Lower lobe of right lung (tissue), 2 donors: ENCODE measurements at regions not wholly inside any gene's neighbourhood (a gene's known extent, or its start where the extent isn't known, plus 50 kb on each side); places are given as distances from the start of the nearest gene placed in this dataset.

Experiments used
- ATAC-seq, 2 donors: fragments of 200-7000 bp; cut with Tn5 transposase; one replicate each; pipeline ENCODE4 v1.9.1; 2020 to 2022; ENCODE audit warnings: mild to moderate bottlenecking in 2 of 2, moderate library complexity in 2 of 2
- DNase-seq: peaks from one replicate; pipeline ENCODE4 v3.0.0-alpha.2; 2020
- H3K27ac ChIP-seq: fragments of 200-600 bp; one replicate; pipeline ENCODE4 v1.8.0; 2022
- H3K27me3 ChIP-seq: fragments of 200-600 bp; one replicate; pipeline ENCODE4 v1.8.0; 2022; ENCODE audit warnings: low read depth
- H3K36me3 ChIP-seq: fragments of 200-600 bp; one replicate; pipeline ENCODE4 v1.8.0; 2022; ENCODE audit warnings: mild to moderate bottlenecking
- H3K4me1 ChIP-seq: fragments of 200-600 bp; one replicate; pipeline ENCODE4 v1.8.0; 2022
- H3K4me3 ChIP-seq: fragments of 200-600 bp; one replicate; pipeline ENCODE4 v1.8.0; 2022; ENCODE audit warnings: mild to moderate bottlenecking
- H3K9me3 ChIP-seq: fragments of 200-600 bp; one replicate; pipeline ENCODE4 v1.8.0; 2022
- CTCF ChIP-seq: fragments of 200-600 bp; IDR thresholded peaks from one replicate; pipeline ENCODE4 v1.8.0; 2022; ENCODE audit warnings: antibody characterized with exemption, mild to moderate bottlenecking
- intact Hi-C: fragments of 100-400 bp; cut with DNase I; formaldehyde crosslinking; loops from one replicate; pipeline ENCODE4 v1.11.0; 2022
- donor health status: DM: no; HTN: yes; CAD: no; lungs with severe emphysema.

GRCh38 chr1:199129247-199129646, 490.4 kb downstream of the PTPRC start:
- TF ChIP-seq CTCF: no peak

GRCh38 chr1:199132006-199132405, 493.2 kb downstream of the PTPRC start:
- intact Hi-C loops: no loop called here
- Histone ChIP-seq H3K4me3 (no peak overlapping the region), H3K36me3 (no peaks in the 10 kb centered on the region), H3K27me3 (no peaks in the 10 kb centered on the region), H3K27ac (no peak overlapping the region), H3K4me1 (no peaks in the 10 kb centered on the region), H3K9me3 (no peaks in the 10 kb centered on the region)
- no peak for TF ChIP-seq CTCF
- no peak for ATAC-seq
- DNase-seq: no peak

More at GRCh38 chr1:199129247-199129646, 490.4 kb downstream of the PTPRC start:
- Histone ChIP-seq H3K9me3 (no peaks in the 10 kb centered on the region), H3K4me3 (no peak overlapping the region), H3K4me1 (no peaks in the 10 kb centered on the region), H3K36me3 (no peaks in the 10 kb centered on the region), H3K27ac (no peak overlapping the region), H3K27me3 (no peaks in the 10 kb centered on the region)
- intact Hi-C loops: no loop called here
- no peak for DNase-seq
- no peak for ATAC-seq

- H3K27ac ChIP-seq: no peak overlapping the region
- no peak for TF ChIP-seq CTCF
- H3K4me3 ChIP-seq: no peak overlapping the region
- intact Hi-C loops: no loop called here
- H3K9me3 ChIP-seq: no peaks in the 10 kb centered on the region
- no peaks in the 10 kb centered on the region for H3K4me1 ChIP-seq
- ATAC-seq: no peak
- no peaks in the 10 kb centered on the region for H3K27me3 ChIP-seq
- no peaks in the 10 kb centered on the region for H3K36me3 ChIP-seq
- no peak for DNase-seq
Measured at GRCh38 chr1:199135901-199136300, 497.1 kb downstream of the PTPRC start.

- intact Hi-C loops: no loop called here
- Histone ChIP-seq H3K27ac (no peak overlapping the region), H3K4me1 (no peaks in the 10 kb centered on the region), H3K36me3 (no peaks in the 10 kb centered on the region), H3K9me3 (no peaks in the 10 kb centered on the region), H3K27me3 (no peaks in the 10 kb centered on the region), H3K4me3 (no peak overlapping the region)
- ATAC-seq (no peak), DNase-seq (no peak)
- no peak for TF ChIP-seq CTCF
Measured at GRCh38 chr1:199138061-199138460, 499.2 kb downstream of the PTPRC start.

GRCh38 chr1:199149591-199149990, 510.8 kb downstream of the PTPRC start:
- ATAC-seq: no peak
- DNase-seq: no peak
- no peak for TF ChIP-seq CTCF
- Histone ChIP-seq H3K27ac (no peak overlapping the region), H3K36me3 (no peaks in the 10 kb centered on the region), H3K27me3 (no peaks in the 10 kb centered on the region), H3K9me3 (no peaks in the 10 kb centered on the region), H3K4me1 (no peaks in the 10 kb centered on the region), H3K4me3 (no peak overlapping the region)
- intact Hi-C loops: no loop called here

GRCh38 chr1:199150756-199151155, 511.9 kb downstream of the PTPRC start:
- intact Hi-C loops: no loop called here
- ATAC-seq (no peak), DNase-seq (no peak)
- Histone ChIP-seq H3K4me3 (no peak overlapping the region), H3K9me3 (no peaks in the 10 kb centered on the region), H3K27me3 (no peaks in the 10 kb centered on the region), H3K27ac (no peak overlapping the region), H3K36me3 (no peaks in the 10 kb centered on the region), H3K4me1 (no peaks in the 10 kb centered on the region)
- no peak for TF ChIP-seq CTCF
